DOHH2 (cell line): ENCODE measurements at regions not wholly inside any gene's neighbourhood (a gene's known extent, or its start where the extent isn't known, plus 50 kb on each side); places are given as distances from the start of the nearest gene placed in this dataset.

Source experiments
- H3F3A ChIP-seq: fragments of 200-600 bp; sonication (generic), shearing (Covaris generic); 2 replicates; pipeline ENCODE4 v1.6.0; 2016; ENCODE audit warnings: antibody characterized with exemption, mild to moderate bottlenecking; ENCODE audit not compliant: control insufficient read depth, insufficient read depth
- H3K27ac ChIP-seq: fragments of 200-600 bp; sonication (generic); 2 replicates; pipeline ENCODE4 v1.5.1; 2014; ENCODE audit warnings: low read depth, mild to moderate bottlenecking, low read length, moderate library complexity
- H3K27me3 ChIP-seq: fragments of 200-600 bp; sonication (generic); 2 replicates; pipeline ENCODE4 v1.6.1; 2014; ENCODE audit warnings: mild to moderate bottlenecking, low read length, mixed read lengths; ENCODE audit not compliant: control insufficient read depth
- H3K36me3 ChIP-seq: fragments of 200-600 bp; sonication (generic); 2 replicates; pipeline ENCODE4 v1.6.1; 2014; ENCODE audit warnings: mild to moderate bottlenecking, low read length, moderate library complexity, mixed read lengths; ENCODE audit not compliant: control insufficient read depth
- H3K4me1 ChIP-seq: fragments of 200-600 bp; sonication (generic); 2 replicates; pipeline ENCODE4 v1.6.1; 2014; ENCODE audit warnings: mild to moderate bottlenecking, low read length, mixed read lengths; ENCODE audit not compliant: control insufficient read depth
- H3K4me2 ChIP-seq: fragments of 200-600 bp; sonication (generic); 2 replicates; pipeline ENCODE4 v1.6.0; 2014; ENCODE audit warnings: mild to moderate bottlenecking, low read length, moderate library complexity
- H3K4me3 ChIP-seq: fragments of 200-600 bp; sonication (generic); 2 replicates; pipeline ENCODE4 v1.5.1; 2014; ENCODE audit warnings: mild to moderate bottlenecking, low read length, mixed read lengths
- H3K79me2 ChIP-seq: fragments of 200-600 bp; sonication (generic); 2 replicates; pipeline ENCODE4 v1.6.1; 2014; ENCODE audit warnings: mild to moderate bottlenecking, low read length, mixed read lengths; ENCODE audit not compliant: control insufficient read depth
- H3K9me2 ChIP-seq: fragments of 200-600 bp; sonication (generic); replicated peaks from 2 replicates; pipeline ENCODE4 v1.6.1; 2014; ENCODE audit warnings: mild to moderate bottlenecking, low read length, mixed read lengths; ENCODE audit not compliant: control insufficient read depth
- H3K9me3 ChIP-seq: fragments of 200-600 bp; sonication (generic); 2 replicates; pipeline ENCODE4 v1.6.1; 2014; ENCODE audit warnings: antibody characterized with exemption, low read length, mixed read lengths; ENCODE audit not compliant: control insufficient read depth, insufficient read depth
- H4K20me1 ChIP-seq: fragments of 200-600 bp; sonication (generic); 2 replicates; pipeline ENCODE4 v1.6.0; 2014; ENCODE audit warnings: low read depth, mild to moderate bottlenecking, antibody characterized with exemption, low read length, moderate library complexity; ENCODE audit not compliant: control insufficient read depth, insufficient read depth
- EZH2phosphoT487 ChIP-seq: fragments of 200-600 bp; sonication (generic); IDR thresholded peaks from 2 replicates; pipeline ENCODE4 v1.6.1; 2017; ENCODE audit warnings: borderline replicate concordance, mild to moderate bottlenecking, antibody characterized with exemption, low read length, moderate library complexity, mixed read lengths
- TF ChIP-seq, protein P1 (sequence below): fragments of 200-600 bp; sonication (generic); IDR thresholded peaks from one replicate; pipeline ENCODE4 v1.5.1; 2014; ENCODE audit warnings: antibody characterized with exemption, mild to moderate bottlenecking, low read depth, low read length; ENCODE audit not compliant: poor library complexity, severe bottlenecking

DNA sequence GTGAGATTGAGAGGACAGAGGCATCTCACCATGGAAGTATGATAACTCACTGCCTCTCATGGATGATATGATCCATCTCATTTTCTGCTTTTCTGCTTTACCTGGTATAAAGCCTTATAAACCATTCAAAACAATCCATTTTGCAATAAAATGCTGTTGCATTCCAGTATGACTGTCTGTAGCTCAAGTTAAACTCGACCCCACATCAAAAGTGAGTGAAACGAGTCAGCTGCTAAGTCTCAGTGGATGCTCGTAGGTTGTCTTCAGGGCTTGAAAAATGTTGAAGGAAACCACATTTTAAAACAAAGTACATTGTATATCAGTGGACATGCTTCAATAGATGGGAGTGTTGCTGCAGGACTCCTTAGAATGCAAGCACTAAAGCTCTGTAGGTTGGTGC, 839.0 kb downstream of the TUSC7 start:
- no peak overlapping the region for H3K4me3 ChIP-seq
- no peaks in the 10 kb centered on the region for H3K79me2 ChIP-seq
- no peaks in the 10 kb centered on the region for H4K20me1 ChIP-seq
- no peak overlapping the region for H3K27ac ChIP-seq
- no peaks in the 10 kb centered on the region for H3K4me1 ChIP-seq
- H3K4me2 ChIP-seq: no peak overlapping the region
- no peaks in the 10 kb centered on the region for H3K36me3 ChIP-seq
- no peaks in the 10 kb centered on the region for H3F3A ChIP-seq
- no peaks in the 10 kb centered on the region for H3K9me2 ChIP-seq
- no peaks in the 10 kb centered on the region for H3K27me3 ChIP-seq
- H3K9me3 ChIP-seq: no peaks in the 10 kb centered on the region
- TF ChIP-seq EZH2phosphoT487: no peak
- TF ChIP-seq, protein P1, sequence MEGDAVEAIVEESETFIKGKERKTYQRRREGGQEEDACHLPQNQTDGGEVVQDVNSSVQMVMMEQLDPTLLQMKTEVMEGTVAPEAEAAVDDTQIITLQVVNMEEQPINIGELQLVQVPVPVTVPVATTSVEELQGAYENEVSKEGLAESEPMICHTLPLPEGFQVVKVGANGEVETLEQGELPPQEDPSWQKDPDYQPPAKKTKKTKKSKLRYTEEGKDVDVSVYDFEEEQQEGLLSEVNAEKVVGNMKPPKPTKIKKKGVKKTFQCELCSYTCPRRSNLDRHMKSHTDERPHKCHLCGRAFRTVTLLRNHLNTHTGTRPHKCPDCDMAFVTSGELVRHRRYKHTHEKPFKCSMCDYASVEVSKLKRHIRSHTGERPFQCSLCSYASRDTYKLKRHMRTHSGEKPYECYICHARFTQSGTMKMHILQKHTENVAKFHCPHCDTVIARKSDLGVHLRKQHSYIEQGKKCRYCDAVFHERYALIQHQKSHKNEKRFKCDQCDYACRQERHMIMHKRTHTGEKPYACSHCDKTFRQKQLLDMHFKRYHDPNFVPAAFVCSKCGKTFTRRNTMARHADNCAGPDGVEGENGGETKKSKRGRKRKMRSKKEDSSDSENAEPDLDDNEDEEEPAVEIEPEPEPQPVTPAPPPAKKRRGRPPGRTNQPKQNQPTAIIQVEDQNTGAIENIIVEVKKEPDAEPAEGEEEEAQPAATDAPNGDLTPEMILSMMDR: no peak

DNA sequence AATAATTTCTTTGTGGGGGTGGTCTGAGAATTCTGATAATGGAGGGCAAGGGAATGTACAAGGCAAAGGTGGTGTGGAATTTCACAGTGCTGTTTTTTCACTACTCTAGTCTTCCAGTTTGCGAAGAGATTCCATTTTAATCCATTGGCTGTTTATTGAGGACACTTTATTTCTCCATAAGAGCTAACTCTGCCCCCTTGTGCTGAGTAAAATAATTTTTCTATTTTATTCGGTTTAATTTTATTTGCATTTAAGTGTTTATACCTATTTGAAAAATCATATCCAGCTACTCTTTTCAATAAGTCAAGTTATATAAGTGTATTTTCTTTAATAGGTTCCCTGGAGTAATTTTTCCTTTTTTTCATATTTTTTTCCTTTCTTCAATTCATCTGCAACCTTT, 840.1 kb downstream of the TUSC7 start:
- H3F3A ChIP-seq: no peaks in the 10 kb centered on the region
- no peak overlapping the region for H3K4me3 ChIP-seq
- no peak overlapping the region for H3K4me2 ChIP-seq
- H4K20me1 ChIP-seq: no peaks in the 10 kb centered on the region
- no peak overlapping the region for H3K27ac ChIP-seq
- H3K9me3 ChIP-seq: no peaks in the 10 kb centered on the region
- no peaks in the 10 kb centered on the region for H3K9me2 ChIP-seq
- no peaks in the 10 kb centered on the region for H3K4me1 ChIP-seq
- no peak for TF ChIP-seq EZH2phosphoT487
- TF ChIP-seq, protein P1: no peak
- H3K36me3 ChIP-seq: no peaks in the 10 kb centered on the region
- H3K79me2 ChIP-seq: no peaks in the 10 kb centered on the region
- H3K27me3 ChIP-seq: no peaks in the 10 kb centered on the region

DNA sequence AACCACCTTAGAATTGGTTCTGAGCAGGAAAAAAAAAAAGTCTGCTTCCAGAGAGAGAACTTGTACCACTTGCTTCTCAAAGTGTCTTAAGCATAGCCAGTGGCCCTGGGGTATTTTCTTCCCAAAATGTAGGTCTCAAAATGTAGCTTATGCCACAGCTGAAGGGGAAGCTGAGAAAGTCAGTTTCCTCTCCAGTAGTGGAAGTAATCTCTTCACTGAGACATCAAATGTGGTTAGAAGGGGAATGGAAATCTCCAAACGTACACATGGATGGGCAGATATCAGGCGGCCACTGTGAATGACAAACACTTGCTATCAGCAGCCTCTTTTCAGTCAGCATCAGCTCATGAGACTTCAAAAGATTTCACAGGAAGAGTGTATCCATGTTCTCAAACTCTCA, 841.2 kb downstream of the TUSC7 start:
- TF ChIP-seq, protein P1: no peak
- TF ChIP-seq EZH2phosphoT487: no peak
- Histone ChIP-seq H3K36me3 (no peaks in the 10 kb centered on the region), H3K9me2 (no peaks in the 10 kb centered on the region), H3K4me2 (no peak overlapping the region), H3K79me2 (no peaks in the 10 kb centered on the region), H4K20me1 (no peaks in the 10 kb centered on the region), H3K9me3 (no peaks in the 10 kb centered on the region), H3K4me3 (no peak overlapping the region), H3K27me3 (no peaks in the 10 kb centered on the region), H3K4me1 (no peaks in the 10 kb centered on the region), H3K27ac (no peak overlapping the region), H3F3A (no peaks in the 10 kb centered on the region)

DNA sequence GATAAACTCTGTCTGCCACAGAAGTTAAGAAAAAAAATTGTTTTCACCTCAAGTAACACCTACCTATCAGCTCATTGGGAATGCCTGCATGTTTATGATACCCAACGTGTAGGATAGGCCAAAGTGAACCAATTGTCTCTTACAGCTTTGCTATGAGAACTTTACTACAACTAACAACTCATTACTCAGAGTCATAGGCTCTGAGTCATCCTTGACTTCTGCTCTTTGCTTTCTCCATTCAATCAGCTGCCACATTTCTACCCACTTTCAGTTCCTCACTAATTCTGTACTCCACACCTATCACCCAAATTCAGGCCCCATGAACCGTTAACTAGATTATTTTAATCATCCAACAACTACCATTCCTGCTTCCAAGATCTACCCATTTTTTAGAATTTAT, 843.9 kb downstream of the TUSC7 start:
- Histone ChIP-seq H3F3A (no peaks in the 10 kb centered on the region), H3K27ac (no peak overlapping the region), H3K4me3 (no peak overlapping the region), H3K9me2 (no peaks in the 10 kb centered on the region), H3K4me1 (no peaks in the 10 kb centered on the region), H3K36me3 (no peaks in the 10 kb centered on the region), H4K20me1 (no peaks in the 10 kb centered on the region), H3K4me2 (no peak overlapping the region), H3K27me3 (no peaks in the 10 kb centered on the region), H3K9me3 (no peaks in the 10 kb centered on the region), H3K79me2 (no peaks in the 10 kb centered on the region)
- TF ChIP-seq, protein P1: no peak
- no peak for TF ChIP-seq EZH2phosphoT487
